ENCODE measurements at regions not wholly inside any gene's neighbourhood (a gene's known extent, or its start where the extent isn't known, plus 50 kb on each side); places are given as distances from the start of the nearest gene placed in this dataset.

DNA sequence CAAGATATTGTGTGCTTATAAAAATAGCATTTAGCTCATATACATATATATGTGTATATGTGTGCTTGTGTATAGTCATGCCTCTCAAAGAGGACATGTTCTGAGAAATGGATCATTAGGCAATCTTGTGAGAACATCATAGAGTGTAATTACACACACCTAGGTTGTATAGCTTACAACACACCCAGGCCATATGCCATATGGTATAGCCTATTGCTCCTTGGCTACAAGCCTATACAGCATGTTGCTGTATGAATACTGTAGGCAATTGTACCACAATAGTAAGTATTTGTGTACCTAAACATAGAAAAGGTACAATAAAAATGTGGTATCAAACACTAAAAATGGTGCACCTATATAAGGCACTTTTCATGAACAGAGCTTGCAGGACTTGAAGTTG, 1510.5 kb upstream of the LRRTM3 start:
- no peak overlapping the region for H3K27ac Mint-ChIP-seq
- TF ChIP-seq, protein P1, sequence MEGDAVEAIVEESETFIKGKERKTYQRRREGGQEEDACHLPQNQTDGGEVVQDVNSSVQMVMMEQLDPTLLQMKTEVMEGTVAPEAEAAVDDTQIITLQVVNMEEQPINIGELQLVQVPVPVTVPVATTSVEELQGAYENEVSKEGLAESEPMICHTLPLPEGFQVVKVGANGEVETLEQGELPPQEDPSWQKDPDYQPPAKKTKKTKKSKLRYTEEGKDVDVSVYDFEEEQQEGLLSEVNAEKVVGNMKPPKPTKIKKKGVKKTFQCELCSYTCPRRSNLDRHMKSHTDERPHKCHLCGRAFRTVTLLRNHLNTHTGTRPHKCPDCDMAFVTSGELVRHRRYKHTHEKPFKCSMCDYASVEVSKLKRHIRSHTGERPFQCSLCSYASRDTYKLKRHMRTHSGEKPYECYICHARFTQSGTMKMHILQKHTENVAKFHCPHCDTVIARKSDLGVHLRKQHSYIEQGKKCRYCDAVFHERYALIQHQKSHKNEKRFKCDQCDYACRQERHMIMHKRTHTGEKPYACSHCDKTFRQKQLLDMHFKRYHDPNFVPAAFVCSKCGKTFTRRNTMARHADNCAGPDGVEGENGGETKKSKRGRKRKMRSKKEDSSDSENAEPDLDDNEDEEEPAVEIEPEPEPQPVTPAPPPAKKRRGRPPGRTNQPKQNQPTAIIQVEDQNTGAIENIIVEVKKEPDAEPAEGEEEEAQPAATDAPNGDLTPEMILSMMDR (IDR thresholded peaks at IDR 0.05): no peak
- TF ChIP-seq EZH2 (IDR thresholded peaks at IDR 0.05) (no peak), EZH2phosphoT487 (IDR thresholded peaks at IDR 0.05) (no peak)
- peaks cover 5% of the 10 kb centered on the region for H3K9me3 Mint-ChIP-seq

DNA sequence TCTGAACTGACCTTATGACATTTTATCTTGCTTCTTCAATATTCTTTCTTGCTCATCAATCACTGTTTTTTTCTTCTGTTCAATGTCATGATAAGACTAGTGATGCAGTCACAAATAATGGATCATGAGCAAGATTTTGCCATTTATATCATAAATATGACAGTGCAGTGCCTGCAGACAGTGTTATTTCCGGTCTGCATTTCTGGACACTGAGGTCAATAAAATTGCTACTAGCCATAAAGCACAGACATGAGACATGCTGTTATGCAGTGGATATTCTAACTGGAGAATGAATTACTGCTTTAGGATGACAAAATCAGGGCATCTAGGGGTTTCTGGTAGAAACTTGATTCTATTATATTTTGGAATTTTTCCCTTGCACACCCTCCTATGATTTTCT, 1509.7 kb upstream of the LRRTM3 start:
- H4K20me1 ChIP-seq (ENCODE audit: low read depth): no peaks in the 10 kb centered on the region
- H3K4me3 ChIP-seq: no peak overlapping the region
- no peaks in the 10 kb centered on the region for H3K79me2 ChIP-seq (ENCODE audit: low read depth)
- H3K4me1 ChIP-seq: no peaks in the 10 kb centered on the region
- H3K4me2 ChIP-seq: no peak overlapping the region
- H3F3A ChIP-seq (ENCODE audit: low read depth): no peaks in the 10 kb centered on the region
- Mint-ChIP-seq H3K36me3 (no peaks in the 10 kb centered on the region), H3K4me1 (no peaks in the 10 kb centered on the region), H3K9me3 (peaks cover 5% of the 10 kb centered on the region), H3K4me3 (no peak overlapping the region), H3K27ac (no peak overlapping the region), H3K27me3 (ENCODE audit: insufficient read depth, low read depth) (no peaks in the 10 kb centered on the region)
- no peak overlapping the region for H2AFZ ChIP-seq (replicated peaks)
- no peaks in the 10 kb centered on the region for H3K9me3 ChIP-seq (ENCODE audit: low read depth)
- no peaks in the 10 kb centered on the region for H3K27me3 ChIP-seq
- H3K27ac ChIP-seq: no peak overlapping the region
- H3K36me3 ChIP-seq: no peaks in the 10 kb centered on the region
- TF ChIP-seq, protein P1 (IDR thresholded peaks at IDR 0.05): no peak
- TF ChIP-seq EZH2phosphoT487 (IDR thresholded peaks at IDR 0.05): no peak
- no peak for TF ChIP-seq EZH2 (IDR thresholded peaks at IDR 0.05)
- no peak for DNase-seq (ENCODE audit: low spot score)
- H3K9ac ChIP-seq: no peak overlapping the region

More for the DNA sequence above, 1510.5 kb upstream of the LRRTM3 start:
- Mint-ChIP-seq H3K4me1 (no peaks in the 10 kb centered on the region), H3K36me3 (no peaks in the 10 kb centered on the region), H3K4me3 (no peak overlapping the region), H3K27me3 (ENCODE audit: insufficient read depth, low read depth) (no peaks in the 10 kb centered on the region)
- Histone ChIP-seq H3K4me3 (no peak overlapping the region), H3K79me2 (ENCODE audit: low read depth) (no peaks in the 10 kb centered on the region), H3K27me3 (no peaks in the 10 kb centered on the region), H3K9me3 (ENCODE audit: low read depth) (no peaks in the 10 kb centered on the region), H3K4me2 (no peak overlapping the region), H3F3A (ENCODE audit: low read depth) (no peaks in the 10 kb centered on the region), H3K9ac (no peak overlapping the region), H4K20me1 (ENCODE audit: low read depth) (no peaks in the 10 kb centered on the region), H3K36me3 (no peaks in the 10 kb centered on the region), H3K4me1 (no peaks in the 10 kb centered on the region), H3K27ac (no peak overlapping the region), H2AFZ (replicated peaks) (no peak overlapping the region)
- DNase-seq (ENCODE audit: low spot score): no peak

DNA sequence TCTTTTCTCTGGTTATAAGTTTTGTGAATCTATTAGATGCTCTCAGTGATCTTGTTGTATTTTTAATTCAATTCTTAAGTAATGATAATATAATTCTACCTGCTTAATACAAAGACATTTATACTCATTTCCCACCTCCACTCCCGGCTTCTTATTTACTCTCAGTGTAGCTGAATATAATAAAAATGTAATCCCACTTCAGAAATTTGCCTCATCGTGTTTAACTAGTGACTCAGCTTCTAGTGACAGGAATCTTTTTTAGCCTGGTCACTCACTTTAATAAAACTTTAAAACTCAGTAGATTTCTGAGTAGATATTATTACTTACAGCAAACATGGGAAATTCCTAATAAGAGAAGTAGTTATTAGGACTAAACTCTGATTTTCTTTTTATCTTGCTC, 1506.2 kb upstream of the LRRTM3 start:
- no peak overlapping the region for H3K4me3 ChIP-seq
- no peak overlapping the region for H2AFZ ChIP-seq (replicated peaks)
- H3K4me1 ChIP-seq: no peaks in the 10 kb centered on the region
- Mint-ChIP-seq H3K4me1 (no peaks in the 10 kb centered on the region), H3K36me3 (no peaks in the 10 kb centered on the region), H3K4me3 (no peak overlapping the region), H3K27ac (no peak overlapping the region), H3K27me3 (ENCODE audit: insufficient read depth, low read depth) (no peaks in the 10 kb centered on the region), H3K9me3 (peaks cover 3% of the 10 kb centered on the region)
- H3K4me2 ChIP-seq: no peak overlapping the region
- no peaks in the 10 kb centered on the region for H3K27me3 ChIP-seq
- no peak overlapping the region for H3K27ac ChIP-seq
- H3K36me3 ChIP-seq: no peaks in the 10 kb centered on the region
- H3K9ac ChIP-seq: no peak overlapping the region
- H3K9me3 ChIP-seq (ENCODE audit: low read depth): no peaks in the 10 kb centered on the region
- TF ChIP-seq EZH2phosphoT487 (IDR thresholded peaks at IDR 0.05) (no peak), EZH2 (IDR thresholded peaks at IDR 0.05) (no peak)
- TF ChIP-seq, protein P1 (IDR thresholded peaks at IDR 0.05): no peak
- H3F3A ChIP-seq (ENCODE audit: low read depth): no peaks in the 10 kb centered on the region
- DNase-seq (ENCODE audit: low spot score): no peak
- H4K20me1 ChIP-seq (ENCODE audit: low read depth): no peaks in the 10 kb centered on the region
- no peaks in the 10 kb centered on the region for H3K79me2 ChIP-seq (ENCODE audit: low read depth)

Measured in neural progenitor cell (in vitro differentiated cells).